Naive thymus-derived CD4-positive, alpha-beta T cell (primary cell): ENCODE measurements at regions not wholly inside any gene's neighbourhood (a gene's known extent, or its start where the extent isn't known, plus 50 kb on each side); places are given as distances from the start of the nearest gene placed in this dataset.
"Not testable (repeated sequence)": the region's sequence is repeated elsewhere in the genome, so short reads cannot be mapped to it uniquely, and the experiment has no call there.

ENCODE experiments used
- ATAC-seq: fragments of 150-1000 bp; cut with Tn5 transposase; 2 replicates; pipeline ENCODE4 v1.10.0; 2021; ENCODE audit warnings: mild to moderate bottlenecking, moderate library complexity
- CTCF ChIA-PET: fragments of 350-600 bp; sonication (Branson Sonifier 250); formaldehyde crosslinking; loops from one replicate; lab custom pipeline; 2021; ENCODE audit warnings: antibody characterized with exemption; lab: Charles Lee
- POLR2A ChIA-PET: fragments of 350-600 bp; sonication (Branson Sonifier 250); formaldehyde crosslinking; loops from one replicate; lab custom pipeline; 2021; ENCODE audit warnings: antibody characterized with exemption, inconsistent platforms; lab: Charles Lee
- DNase-seq, 9 donors: peaks; one replicate each; pipeline versions ENCODE4 v3.0.0 to v3.0.0-alpha.2; 2020 to 2022; ENCODE audit warnings: mixed read lengths in 1 of 9
- H3K27ac ChIP-seq: one replicate; pipeline ENCODE4 v1.7.0; 2013; ENCODE audit warnings: mild to moderate bottlenecking, low read depth, low read length, moderate library complexity
- H3K27me3 ChIP-seq, 2 donors: one replicate each; pipeline ENCODE4 v1.7.0; 2013; ENCODE audit warnings: low read length in 2 of 2, mild to moderate bottlenecking in 2 of 2, moderate library complexity in 2 of 2; ENCODE audit not compliant: control insufficient read depth in 2 of 2, insufficient read depth in 2 of 2
- H3K36me3 ChIP-seq, 3 experiments: 1 replicate in 2 of 3; 2 replicates in 1 of 3; pipeline ENCODE4 v1.7.0; 2013; ENCODE audit warnings: low read length in 3 of 3, mild to moderate bottlenecking in 3 of 3, moderate library complexity in 1 of 3; ENCODE audit not compliant: insufficient read depth in 3 of 3, control insufficient read depth in 2 of 3
- H3K4me1 ChIP-seq, 2 donors: one replicate each; pipeline ENCODE4 v1.7.0; 2013; ENCODE audit warnings: low read length in 2 of 2, mild to moderate bottlenecking in 2 of 2, moderate library complexity in 1 of 2; ENCODE audit not compliant: control insufficient read depth in 2 of 2, insufficient read depth in 2 of 2
- H3K4me3 ChIP-seq: 2 replicates; pipeline ENCODE4 v1.7.0; 2013; ENCODE audit warnings: mild to moderate bottlenecking, low read length
- H3K9me3 ChIP-seq, 3 experiments: 1 replicate in 2 of 3; 2 replicates in 1 of 3; pipeline ENCODE4 v1.7.0; 2013; ENCODE audit warnings: low read length in 3 of 3; ENCODE audit not compliant: control insufficient read depth in 2 of 3
- H3K27ac Mint-ChIP-seq, 9 donors: one replicate each; pipeline ENCODE4 v1.8.0; 2020 to 2022; ENCODE audit warnings: mixed read lengths in 9 of 9, mild to moderate bottlenecking in 8 of 9, moderate library complexity in 5 of 9, inconsistent platforms in 2 of 9
- H3K27me3 Mint-ChIP-seq, 5 donors: one replicate each; pipeline ENCODE4 v1.8.0; 2021 to 2022; ENCODE audit warnings: mixed read lengths in 5 of 5, mild to moderate bottlenecking in 1 of 5
- H3K36me3 Mint-ChIP-seq, 5 donors: one replicate each; pipeline ENCODE4 v1.8.0; 2020 to 2022; ENCODE audit warnings: mixed read lengths in 5 of 5, mild to moderate bottlenecking in 3 of 5, inconsistent platforms in 1 of 5
- H3K4me1 Mint-ChIP-seq, 7 donors: one replicate each; pipeline ENCODE4 v1.8.0; 2020 to 2022; ENCODE audit warnings: mixed read lengths in 7 of 7, mild to moderate bottlenecking in 3 of 7, inconsistent platforms in 1 of 7
- H3K4me3 Mint-ChIP-seq, 10 donors: one replicate each; pipeline ENCODE4 v1.8.0; 2020 to 2022; ENCODE audit warnings: mild to moderate bottlenecking in 10 of 10, mixed read lengths in 10 of 10, moderate library complexity in 6 of 10, inconsistent platforms in 2 of 10
- H3K9me3 Mint-ChIP-seq, 11 donors: one replicate each; pipeline ENCODE4 v1.8.0; 2020 to 2022; ENCODE audit warnings: mixed read lengths in 11 of 11, mild to moderate bottlenecking in 4 of 11, inconsistent platforms in 1 of 11, moderate library complexity in 1 of 11
- intact Hi-C, 2 donors: fragments of 100-400 bp; cut with micrococcal nuclease; formaldehyde crosslinking; loops; one replicate each; pipeline ENCODE4 v1.15.1; 2023

GRCh38 chr1:29684141-29684540 is 447.8 kb downstream of the PTPRU start:
- no peaks in the 10 kb centered on the region for H3K36me3 Mint-ChIP-seq
- Histone ChIP-seq H3K27ac (no peak overlapping the region), H3K27me3 (no peaks in the 10 kb centered on the region), H3K4me1 (no peaks in the 10 kb centered on the region), H3K4me3 (no peak overlapping the region), H3K9me3 (no peaks in the 10 kb centered on the region), H3K36me3 (no peaks in the 10 kb centered on the region)
- peaks cover 0 to 26% (median 0%) of the 10 kb centered on the region in 7 donors for H3K4me1 Mint-ChIP-seq
- CTCF ChIA-PET, result no interaction called here
- DNase-seq (no peak), ATAC-seq (no peak)
- POLR2A ChIA-PET, result no interaction called here
- H3K4me3 Mint-ChIP-seq, result no peak overlapping the region
- H3K9me3 Mint-ChIP-seq, result no peaks in the 10 kb centered on the region
- H3K27me3 Mint-ChIP-seq, result peaks cover 0 to 44% (median 17%) of the 10 kb centered on the region in 5 donors
- H3K27ac Mint-ChIP-seq, result no peak overlapping the region
- intact Hi-C loops, result no loop called here

- no peaks in the 10 kb centered on the region for H3K27me3 ChIP-seq
- no peaks in the 10 kb centered on the region for H3K9me3 Mint-ChIP-seq
- peaks cover 0 to 19% (median 0%) of the 10 kb centered on the region in 7 donors for H3K4me1 Mint-ChIP-seq
- intact Hi-C loops, result no loop called here
- ChIA-PET POLR2A (no interaction called here), CTCF (no interaction called here)
- H3K27me3 Mint-ChIP-seq, result peaks cover 0 to 44% (median 17%) of the 10 kb centered on the region in 5 donors
- H3K36me3 Mint-ChIP-seq, result no peaks in the 10 kb centered on the region
- no peaks in the 10 kb centered on the region for H3K9me3 ChIP-seq
- no peaks in the 10 kb centered on the region for H3K4me1 ChIP-seq
- H3K36me3 ChIP-seq, result no peaks in the 10 kb centered on the region
- no peak for ATAC-seq
- H3K4me3 Mint-ChIP-seq, result no peak overlapping the region
- peak in 1 of 9 donors; percentile 15 for DNase-seq
- no peak overlapping the region for H3K27ac ChIP-seq
- no peak overlapping the region for H3K4me3 ChIP-seq
- no peak overlapping the region for H3K27ac Mint-ChIP-seq
These were observed 447.1 kb downstream of the PTPRU start for GRCh38 chr1:29683472-29683871.

- Mint-ChIP-seq H3K9me3 (no peaks in the 10 kb centered on the region), H3K36me3 (no peaks in the 10 kb centered on the region), H3K27me3 (peaks cover under 1 to 38% (median 17%) of the 10 kb centered on the region in 5 donors), H3K4me1 (peaks cover 0 to 13% (median 0%) of the 10 kb centered on the region in 7 donors), H3K27ac (no peak overlapping the region), H3K4me3 (no peak overlapping the region)
- H3K27me3 ChIP-seq, result no peaks in the 10 kb centered on the region
- H3K4me3 ChIP-seq, result no peak overlapping the region
- H3K4me1 ChIP-seq, result no peaks in the 10 kb centered on the region
- intact Hi-C loops, result no loop called here
- no peak overlapping the region for H3K27ac ChIP-seq
- ATAC-seq (no peak), DNase-seq (peak in 1 of 9 donors; percentile 8)
- POLR2A ChIA-PET, result no interaction called here
- CTCF ChIA-PET, result no interaction called here
- no peaks in the 10 kb centered on the region for H3K9me3 ChIP-seq
- no peaks in the 10 kb centered on the region for H3K36me3 ChIP-seq
These were observed 446.6 kb downstream of the PTPRU start for GRCh38 chr1:29682919-29683295.

GRCh38 chr1:29682171-29682918 is 446.0 kb downstream of the PTPRU start:
- no peaks in the 10 kb centered on the region for H3K36me3 Mint-ChIP-seq

GRCh38 chr1:29681416-29681815 is 445.1 kb downstream of the PTPRU start:
- POLR2A ChIA-PET, H3K9me3 ChIP-seq, H3K4me1 Mint-ChIP-seq, H3K27ac ChIP-seq, H3K36me3 ChIP-seq, H3K27me3 ChIP-seq, H3K9me3 Mint-ChIP-seq, ATAC-seq, CTCF ChIA-PET, DNase-seq, H3K27ac Mint-ChIP-seq, H3K4me1 ChIP-seq, intact Hi-C loops, H3K4me3 ChIP-seq, H3K4me3 Mint-ChIP-seq, H3K36me3 Mint-ChIP-seq: not testable (repeated sequence)
- peaks cover 3 to 23% (median 15%) of the 10 kb centered on the region in 5 donors for H3K27me3 Mint-ChIP-seq

More at GRCh38 chr1:29682171-29682918, 446.0 kb downstream of the PTPRU start:
- no peaks in the 10 kb centered on the region for H3K9me3 Mint-ChIP-seq
- no peaks in the 10 kb centered on the region for H3K27me3 ChIP-seq
- CTCF ChIA-PET, result no interaction called here
- peaks cover 0 to 8% (median 0%) of the 10 kb centered on the region in 7 donors for H3K4me1 Mint-ChIP-seq
- no peaks in the 10 kb centered on the region for H3K36me3 ChIP-seq
- no peaks in the 10 kb centered on the region for H3K9me3 ChIP-seq
- no peak overlapping the region for H3K4me3 Mint-ChIP-seq
- no peak overlapping the region for H3K4me3 ChIP-seq
- no peak overlapping the region for H3K27ac ChIP-seq
- H3K27ac Mint-ChIP-seq, result no peak overlapping the region
- DNase-seq (peak in 1 of 9 donors; percentile 16), ATAC-seq (no peak)
- intact Hi-C loops, result no loop called here
- no peaks in the 10 kb centered on the region for H3K4me1 ChIP-seq
- POLR2A ChIA-PET, result no interaction called here
- H3K27me3 Mint-ChIP-seq, result peaks cover 3 to 32% (median 17%) of the 10 kb centered on the region in 5 donors

GRCh38 chr1:29679828-29680558 is 443.7 kb downstream of the PTPRU start:
- no peaks in the 10 kb centered on the region for H3K27me3 ChIP-seq
- H3K4me1 Mint-ChIP-seq, result peaks cover 0 to 6% (median 0%) of the 10 kb centered on the region in 7 donors
- ATAC-seq (no peak), DNase-seq (no peak)
- CTCF ChIA-PET, result no interaction called here
- H3K27ac ChIP-seq, result no peak overlapping the region
- no peak overlapping the region for H3K27ac Mint-ChIP-seq
- no peaks in the 10 kb centered on the region for H3K36me3 Mint-ChIP-seq
- no peak overlapping the region for H3K4me3 Mint-ChIP-seq
- H3K9me3 ChIP-seq, result no peaks in the 10 kb centered on the region
- intact Hi-C loops, result no loop called here
- H3K9me3 Mint-ChIP-seq, result peaks cover 0 to 3% (median 0%) of the 10 kb centered on the region in 11 donors
- POLR2A ChIA-PET, result no interaction called here
- H3K4me1 ChIP-seq, result no peaks in the 10 kb centered on the region
- H3K4me3 ChIP-seq, result no peak overlapping the region
- H3K27me3 Mint-ChIP-seq, result peaks cover 3 to 13% (median 8%) of the 10 kb centered on the region in 5 donors
- H3K36me3 ChIP-seq, result no peaks in the 10 kb centered on the region
